WTC11 (cell line): ENCODE measurements at regions not wholly inside any gene's neighbourhood (a gene's known extent, or its start where the extent isn't known, plus 50 kb on each side); places are given as distances from the start of the nearest gene placed in this dataset.

Source experiments
- ATF1 ChIP-seq: sonication (generic); formaldehyde crosslinking; IDR thresholded peaks from 2 replicates; pipeline ENCODE4 v1.8.1; 2023; ENCODE audit warnings: mild to moderate bottlenecking, moderate library complexity, missing genetic modification reagents
- CREB1 ChIP-seq: sonication (generic); formaldehyde crosslinking; IDR thresholded peaks from 2 replicates; pipeline ENCODE4 v1.8.0; 2023; ENCODE audit warnings: mild to moderate bottlenecking, missing genetic modification reagents
- NFE2L1 ChIP-seq: sonication (generic); formaldehyde crosslinking; IDR thresholded peaks from 2 replicates; pipeline ENCODE4 v1.8.1; 2023; ENCODE audit warnings: missing genetic modification reagents
- PRDM15 ChIP-seq: sonication (generic); formaldehyde crosslinking; IDR thresholded peaks from 2 replicates; pipeline ENCODE4 v1.8.0; 2022; ENCODE audit warnings: missing genetic modification reagents
- TF ChIP-seq, protein P1 (sequence below): fragments of 200-600 bp; IDR thresholded peaks from 2 replicates; pipeline ENCODE4 v1.8.0; 2022; ENCODE audit warnings: antibody characterized with exemption
- TF ChIP-seq, protein P2 (sequence below): sonication (generic); formaldehyde crosslinking; IDR thresholded peaks from 2 replicates; pipeline ENCODE4 v1.8.0; 2022; ENCODE audit warnings: mild to moderate bottlenecking, missing genetic modification reagents

GRCh38 chr4:14361084-14361483, 641.2 kb upstream of the CPEB2 start:
- TF ChIP-seq, protein P1, sequence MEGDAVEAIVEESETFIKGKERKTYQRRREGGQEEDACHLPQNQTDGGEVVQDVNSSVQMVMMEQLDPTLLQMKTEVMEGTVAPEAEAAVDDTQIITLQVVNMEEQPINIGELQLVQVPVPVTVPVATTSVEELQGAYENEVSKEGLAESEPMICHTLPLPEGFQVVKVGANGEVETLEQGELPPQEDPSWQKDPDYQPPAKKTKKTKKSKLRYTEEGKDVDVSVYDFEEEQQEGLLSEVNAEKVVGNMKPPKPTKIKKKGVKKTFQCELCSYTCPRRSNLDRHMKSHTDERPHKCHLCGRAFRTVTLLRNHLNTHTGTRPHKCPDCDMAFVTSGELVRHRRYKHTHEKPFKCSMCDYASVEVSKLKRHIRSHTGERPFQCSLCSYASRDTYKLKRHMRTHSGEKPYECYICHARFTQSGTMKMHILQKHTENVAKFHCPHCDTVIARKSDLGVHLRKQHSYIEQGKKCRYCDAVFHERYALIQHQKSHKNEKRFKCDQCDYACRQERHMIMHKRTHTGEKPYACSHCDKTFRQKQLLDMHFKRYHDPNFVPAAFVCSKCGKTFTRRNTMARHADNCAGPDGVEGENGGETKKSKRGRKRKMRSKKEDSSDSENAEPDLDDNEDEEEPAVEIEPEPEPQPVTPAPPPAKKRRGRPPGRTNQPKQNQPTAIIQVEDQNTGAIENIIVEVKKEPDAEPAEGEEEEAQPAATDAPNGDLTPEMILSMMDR = no peak
- TF ChIP-seq NFE2L1 (CRISPR knock-in tag) (no peak), PRDM15 (no peak), CREB1 (no peak), ATF1 (CRISPR knock-in tag) (no peak)
- TF ChIP-seq, protein P2, sequence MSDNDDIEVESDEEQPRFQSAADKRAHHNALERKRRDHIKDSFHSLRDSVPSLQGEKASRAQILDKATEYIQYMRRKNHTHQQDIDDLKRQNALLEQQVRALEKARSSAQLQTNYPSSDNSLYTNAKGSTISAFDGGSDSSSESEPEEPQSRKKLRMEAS (CRISPR knock-in tag) = no peak
